ENCODE measurements at regions not wholly inside any gene's neighbourhood (a gene's known extent, or its start where the extent isn't known, plus 50 kb on each side); places are given as distances from the start of the nearest gene placed in this dataset.

DNA sequence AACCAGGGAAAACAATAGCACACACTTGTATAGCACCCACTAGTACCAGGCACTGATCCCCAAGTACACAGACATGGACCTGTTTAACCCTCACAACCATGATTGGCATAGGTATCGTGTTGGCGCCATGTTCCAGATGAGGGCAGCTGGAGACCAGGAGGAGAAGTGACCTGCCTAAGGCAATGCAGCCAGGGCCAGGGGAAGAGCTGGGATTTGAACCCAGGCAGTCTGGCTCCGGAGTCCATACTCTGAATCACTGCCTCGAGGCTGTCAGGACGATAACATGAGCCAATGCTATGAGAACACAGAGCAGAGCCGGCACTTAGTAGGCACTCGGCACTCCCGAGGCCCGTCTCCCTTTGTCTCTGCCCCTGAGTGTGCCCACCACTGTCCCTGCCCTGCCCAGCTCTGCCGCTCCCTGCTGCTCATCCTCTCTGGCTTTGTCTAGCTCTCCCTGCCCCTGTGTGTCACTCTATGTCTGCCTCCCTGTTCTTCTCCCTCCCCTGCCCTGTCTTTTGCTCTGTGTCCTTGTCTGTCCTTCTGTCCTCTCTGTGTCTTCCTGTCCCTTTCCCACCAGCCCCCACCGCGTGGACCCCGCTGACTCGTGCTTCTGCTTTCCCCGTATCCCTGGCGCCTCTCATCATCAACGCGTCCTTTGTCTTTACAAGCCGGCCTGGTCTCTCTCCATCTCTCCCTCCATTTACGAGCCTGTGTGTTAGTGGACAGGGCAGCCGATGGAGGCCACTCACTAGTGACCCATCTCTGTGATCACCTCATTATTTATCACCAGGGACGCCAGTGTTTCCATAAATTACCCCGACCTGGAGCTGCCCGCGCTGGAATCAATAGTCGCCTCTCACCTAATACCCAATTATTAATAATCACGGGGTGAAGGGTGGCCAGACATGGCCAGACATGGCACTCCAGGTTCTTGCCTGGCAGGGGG, 99.4 kb upstream of the MVB12B start:
- TF ChIP-seq, protein P1, sequence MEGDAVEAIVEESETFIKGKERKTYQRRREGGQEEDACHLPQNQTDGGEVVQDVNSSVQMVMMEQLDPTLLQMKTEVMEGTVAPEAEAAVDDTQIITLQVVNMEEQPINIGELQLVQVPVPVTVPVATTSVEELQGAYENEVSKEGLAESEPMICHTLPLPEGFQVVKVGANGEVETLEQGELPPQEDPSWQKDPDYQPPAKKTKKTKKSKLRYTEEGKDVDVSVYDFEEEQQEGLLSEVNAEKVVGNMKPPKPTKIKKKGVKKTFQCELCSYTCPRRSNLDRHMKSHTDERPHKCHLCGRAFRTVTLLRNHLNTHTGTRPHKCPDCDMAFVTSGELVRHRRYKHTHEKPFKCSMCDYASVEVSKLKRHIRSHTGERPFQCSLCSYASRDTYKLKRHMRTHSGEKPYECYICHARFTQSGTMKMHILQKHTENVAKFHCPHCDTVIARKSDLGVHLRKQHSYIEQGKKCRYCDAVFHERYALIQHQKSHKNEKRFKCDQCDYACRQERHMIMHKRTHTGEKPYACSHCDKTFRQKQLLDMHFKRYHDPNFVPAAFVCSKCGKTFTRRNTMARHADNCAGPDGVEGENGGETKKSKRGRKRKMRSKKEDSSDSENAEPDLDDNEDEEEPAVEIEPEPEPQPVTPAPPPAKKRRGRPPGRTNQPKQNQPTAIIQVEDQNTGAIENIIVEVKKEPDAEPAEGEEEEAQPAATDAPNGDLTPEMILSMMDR (IDR thresholded peaks at IDR 0.05), result no peak
- Histone ChIP-seq H3K4me1 (no peaks in the 10 kb centered on the region), H3K9me3 (no peaks in the 10 kb centered on the region), H3K36me3 (no peaks in the 10 kb centered on the region), H3K4me3 (no peak overlapping the region), H3K27me3 (peaks cover 15 to 64% of the 10 kb centered on the region in 2 donors), H3K27ac (no peak overlapping the region)
- ATAC-seq (no peak), DNase-seq (no peak)
- intact Hi-C loops (cut with DNase I), result loop anchor here (5.0 to 10.0 kb wide), 2 partner anchors 812 to 820 kb away; no protein-coding TSS in a partner anchor

- Histone ChIP-seq H3K9me3 (no peaks in the 10 kb centered on the region), H3K4me3 (no peak overlapping the region), H3K27me3 (peaks cover 5 to 54% of the 10 kb centered on the region in 2 donors), H3K36me3 (no peaks in the 10 kb centered on the region), H3K4me1 (no peaks in the 10 kb centered on the region), H3K27ac (no peak overlapping the region)
- TF ChIP-seq, protein P1 (IDR thresholded peaks at IDR 0.05), result no peak
- ATAC-seq (no peak), DNase-seq (no peak)
- intact Hi-C loops (cut with DNase I), result loop anchor here (5.0 to 10.0 kb wide), 2 partner anchors 813 to 821 kb away; no protein-coding TSS in a partner anchor
Observed at GRCh38 chr9:126228111-126228780, 98.4 kb upstream of the MVB12B start.

DNA sequence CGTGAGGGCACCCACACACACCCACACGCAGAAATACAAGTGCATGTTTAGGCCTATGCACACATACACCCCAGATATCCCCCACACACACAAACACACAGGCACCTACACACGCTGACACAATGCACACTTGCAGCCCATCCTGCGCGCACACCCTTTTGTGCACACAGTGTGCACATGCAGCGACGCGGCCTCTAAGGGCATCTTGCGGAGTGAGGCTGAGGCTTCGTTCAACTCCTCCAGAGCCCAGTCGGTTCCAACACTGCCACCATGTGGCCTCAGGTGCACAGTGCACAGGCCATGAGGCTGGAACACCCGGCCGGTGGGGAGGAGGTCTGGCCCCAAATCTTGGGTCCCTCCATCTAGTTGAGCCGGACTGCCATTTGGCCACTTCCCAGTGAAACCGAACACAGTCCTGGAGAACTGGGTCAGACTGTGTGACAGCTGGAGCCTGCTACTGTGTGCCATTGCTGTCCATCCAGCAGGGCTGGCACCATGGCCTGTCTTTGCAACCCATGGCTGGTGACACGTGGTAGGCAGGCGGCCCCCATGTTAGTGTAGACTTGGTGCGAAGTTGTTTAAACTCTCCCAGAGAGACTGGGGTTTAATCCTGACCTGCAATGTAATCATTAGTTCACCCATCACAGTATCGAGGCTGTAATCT, 97.7 kb upstream of the MVB12B start:
- ATAC-seq, result peak; percentile 99
- TF ChIP-seq, protein P1 (IDR thresholded peaks at IDR 0.05), result peak; percentile 91 to 92

DNA sequence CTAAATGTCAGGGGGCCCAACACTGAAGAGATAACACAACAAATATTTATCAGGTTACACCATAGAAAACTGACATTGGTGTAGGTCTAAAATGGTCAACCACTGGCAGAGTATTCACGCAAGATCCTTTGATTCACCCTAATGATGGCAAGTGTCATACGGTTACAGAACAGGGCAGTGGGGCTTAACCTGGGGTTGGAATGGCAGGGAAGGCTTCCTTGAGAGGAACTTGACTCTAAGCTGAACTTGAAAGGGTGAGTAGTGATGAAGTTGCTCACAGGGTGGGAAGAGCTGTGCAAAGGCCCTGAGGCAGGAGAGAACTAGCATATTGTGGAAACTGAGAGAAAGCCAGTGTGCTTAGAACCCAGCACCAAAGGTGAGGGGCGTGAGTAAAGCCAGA, 97.1 kb upstream of the MVB12B start:
- H3K4me3 ChIP-seq, result no peak overlapping the region
- intact Hi-C loops (cut with DNase I), result loop anchor here (5.0 to 10.0 kb wide), 2 partner anchors 815 to 822 kb away; no protein-coding TSS in a partner anchor
- H3K9me3 ChIP-seq, result no peaks in the 10 kb centered on the region
- TF ChIP-seq, protein P1 (IDR thresholded peaks at IDR 0.05), result no peak
- H3K4me1 ChIP-seq, result no peaks in the 10 kb centered on the region
- no peak for DNase-seq
- ATAC-seq, result no peak
- H3K36me3 ChIP-seq, result no peaks in the 10 kb centered on the region
- no peak overlapping the region for H3K27ac ChIP-seq
- H3K27me3 ChIP-seq, result peaks cover 0 to 42% of the 10 kb centered on the region in 2 donors

More for the DNA sequence above, 97.7 kb upstream of the MVB12B start:
- intact Hi-C loops (cut with DNase I), result loop anchor here (5.0 to 10.0 kb wide), 2 partner anchors 814 to 822 kb away; no protein-coding TSS in a partner anchor
- H3K27ac ChIP-seq, result no peak overlapping the region
- no peaks in the 10 kb centered on the region for H3K9me3 ChIP-seq
- no peaks in the 10 kb centered on the region for H3K36me3 ChIP-seq
- H3K4me3 ChIP-seq, result no peak overlapping the region
- DNase-seq, result peak; percentile 54 to 89 (median 72)
- H3K27me3 ChIP-seq, result peaks cover 0 to 47% of the 10 kb centered on the region in 2 donors
- no peaks in the 10 kb centered on the region for H3K4me1 ChIP-seq

All from left lung (tissue), 4 donors.